GM23248 (cell line): ENCODE measurements at regions not wholly inside any gene's neighbourhood (a gene's known extent, or its start where the extent isn't known, plus 50 kb on each side); places are given as distances from the start of the nearest gene placed in this dataset.

ENCODE experiments used
- EZH2 ChIP-seq: fragments of 200-600 bp; sonication (generic); IDR thresholded peaks from 2 replicates; pipeline ENCODE4 v1.6.1; 2018; ENCODE audit warnings: antibody characterized with exemption, mild to moderate bottlenecking; ENCODE audit not compliant: insufficient read depth, poor library complexity, severe bottlenecking
- EZH2phosphoT487 ChIP-seq: fragments of 200-600 bp; sonication (generic); IDR thresholded peaks from 2 replicates; pipeline ENCODE4 v1.6.1; 2018; ENCODE audit warnings: antibody characterized with exemption, moderate library complexity, mild to moderate bottlenecking, low read depth; ENCODE audit not compliant: insufficient read depth

- TF ChIP-seq EZH2 (no peak), EZH2phosphoT487 (no peak)
Measured at GRCh38 chr10:128289621-128290020, 163.4 kb upstream of the MKI67 start.
